Esophagus (tissue), 2 donors: ENCODE measurements at regions not wholly inside any gene's neighbourhood (a gene's known extent, or its start where the extent isn't known, plus 50 kb on each side); places are given as distances from the start of the nearest gene placed in this dataset.

Experiments
- H3K27ac ChIP-seq, 2 donors: one replicate each; pipeline ENCODE4 v1.5.1; 2013; ENCODE audit warnings: low read depth in 2 of 2, mild to moderate bottlenecking in 2 of 2, inconsistent platforms in 1 of 2, low read length in 1 of 2, moderate library complexity in 1 of 2
- H3K27me3 ChIP-seq, 2 donors: one replicate each; pipeline ENCODE4 v1.6.1; 2013; ENCODE audit warnings: low read length in 2 of 2, control low read depth in 1 of 2, mild to moderate bottlenecking in 1 of 2; ENCODE audit not compliant: insufficient read depth in 2 of 2, control insufficient read depth in 1 of 2
- H3K36me3 ChIP-seq, 2 donors: one replicate each; pipeline ENCODE4 v1.6.1; 2013; ENCODE audit warnings: low read length in 1 of 2; ENCODE audit not compliant: control insufficient read depth in 2 of 2, insufficient read depth in 2 of 2
- H3K4me1 ChIP-seq, 2 donors: one replicate each; pipeline ENCODE4 v1.6.1; 2013; ENCODE audit warnings: low read length in 1 of 2; ENCODE audit not compliant: control insufficient read depth in 2 of 2, insufficient read depth in 2 of 2
- H3K4me3 ChIP-seq, 2 donors: one replicate each; pipeline ENCODE4 v1.5.1; 2013; ENCODE audit warnings: low read length in 2 of 2, mild to moderate bottlenecking in 2 of 2, low read depth in 1 of 2, moderate library complexity in 1 of 2
- H3K9me3 ChIP-seq, 2 donors: one replicate each; pipeline ENCODE4 v1.6.1; 2013; ENCODE audit warnings: mild to moderate bottlenecking in 2 of 2, low read depth in 1 of 2, low read length in 1 of 2, moderate library complexity in 1 of 2; ENCODE audit not compliant: control insufficient read depth in 2 of 2, insufficient read depth in 1 of 2
- WGBS, 2 donors: extraction: QIAGEN DNeasy Blood & Tissue Kit; methylation state at CpG; one replicate each; pipeline ENCODE4 v1.1.7; 2013; 5-methylcytosine and 5-hydroxymethylcytosine counted together
- donor health status: healthy with polysubstance abuse.
- donor health status: Bipolar disorder and iron deficiency.

DNA sequence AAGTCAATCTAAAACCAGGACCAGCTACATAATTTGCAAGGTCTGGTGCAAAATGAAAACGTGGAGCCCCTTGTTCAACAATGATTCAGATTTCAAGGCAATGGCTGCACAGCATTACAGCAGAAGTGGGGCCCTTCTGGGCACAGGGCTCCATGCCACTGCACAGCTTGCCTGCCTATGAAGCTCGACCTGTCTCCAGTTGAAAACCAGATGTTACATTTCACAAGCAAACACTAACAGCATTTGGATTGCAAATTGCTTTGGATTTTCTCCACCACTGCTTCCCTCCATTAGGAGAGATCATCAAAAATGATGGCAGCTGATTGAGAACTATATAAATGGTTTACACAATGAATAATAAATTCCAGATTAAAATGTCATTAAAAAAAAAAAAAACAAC lies 551.4 kb upstream of the ZFHX3 start:
- no peak overlapping the region for H3K27ac ChIP-seq
- H3K27me3 ChIP-seq, result no peaks in the 10 kb centered on the region
- H3K9me3 ChIP-seq, result no peaks in the 10 kb centered on the region
- 34 to 45% methylated on average over 2 of the region's 2 CpGs for WGBS, 2 donors
- H3K4me3 ChIP-seq, result no peak overlapping the region
- H3K4me1 ChIP-seq, result no peaks in the 10 kb centered on the region
- H3K36me3 ChIP-seq, result no peaks in the 10 kb centered on the region

DNA sequence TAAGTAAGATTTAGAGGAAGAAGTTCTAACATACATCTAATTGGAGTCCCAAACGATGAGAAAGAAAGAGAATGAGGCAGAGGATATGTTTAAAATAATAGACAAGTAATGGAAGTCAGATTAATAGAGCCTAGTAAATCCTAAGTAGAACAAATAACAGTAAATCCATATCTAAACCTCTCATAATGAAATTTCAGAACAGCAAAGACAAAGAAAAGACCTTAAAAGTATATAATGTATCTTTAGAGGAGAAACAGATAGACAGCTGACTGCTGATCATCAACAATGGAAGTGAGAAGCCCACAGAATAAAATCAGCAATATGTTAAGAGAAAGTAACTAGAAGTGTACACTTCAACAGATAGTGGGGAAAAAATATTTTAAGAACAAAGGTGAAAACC lies 536.2 kb upstream of the ZFHX3 start:
- no peaks in the 10 kb centered on the region for H3K36me3 ChIP-seq

DNA sequence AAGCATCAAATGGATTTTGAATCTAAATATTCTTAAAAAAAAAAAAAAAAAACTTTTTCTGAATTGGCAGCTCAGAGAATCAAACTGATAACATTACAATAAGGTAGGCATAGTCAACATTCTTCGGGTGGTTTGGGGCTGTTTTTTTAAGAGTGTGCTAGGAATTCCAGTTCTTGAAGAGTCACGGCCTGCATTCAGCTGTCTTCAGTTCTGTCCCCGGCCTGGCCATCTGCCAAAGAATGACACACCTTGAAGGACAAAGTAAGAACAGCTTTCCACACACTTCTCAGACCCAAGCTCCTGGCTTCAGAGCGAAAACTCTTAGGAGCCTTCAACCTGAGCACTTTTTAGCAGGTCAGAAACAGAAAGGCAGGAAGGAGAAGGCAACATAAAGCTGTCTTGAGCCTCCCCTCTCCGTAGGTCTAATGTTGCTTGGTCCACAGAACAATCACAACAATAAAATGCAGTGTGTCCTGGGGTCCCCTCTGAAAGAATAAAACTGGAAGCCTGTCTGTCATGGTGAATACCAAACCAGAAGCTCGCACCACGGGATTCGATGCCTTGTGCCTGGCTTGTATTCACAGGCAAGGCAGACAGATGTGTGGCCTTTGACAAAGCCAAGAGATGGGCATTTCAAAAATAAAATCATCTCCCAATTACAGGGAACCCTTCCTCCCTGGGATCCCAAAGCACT lies 524.4 kb upstream of the ZFHX3 start:
- Histone ChIP-seq H3K4me1 (no peaks in the 10 kb centered on the region), H3K9me3 (no peaks in the 10 kb centered on the region), H3K4me3 (no peak overlapping the region), H3K27me3 (no peaks in the 10 kb centered on the region), H3K27ac (no peak overlapping the region), H3K36me3 (no peaks in the 10 kb centered on the region)
- 54 to 56% methylated on average over 8 of the region's 8 CpGs for WGBS, 2 donors

More for the DNA sequence above, 536.2 kb upstream of the ZFHX3 start:
- Histone ChIP-seq H3K4me1 (no peaks in the 10 kb centered on the region), H3K4me3 (no peak overlapping the region), H3K27me3 (no peaks in the 10 kb centered on the region), H3K27ac (no peak overlapping the region), H3K9me3 (no peaks in the 10 kb centered on the region)
- 81 to 84% methylated on average over 1 of the region's 1 CpG for WGBS, 2 donors

DNA sequence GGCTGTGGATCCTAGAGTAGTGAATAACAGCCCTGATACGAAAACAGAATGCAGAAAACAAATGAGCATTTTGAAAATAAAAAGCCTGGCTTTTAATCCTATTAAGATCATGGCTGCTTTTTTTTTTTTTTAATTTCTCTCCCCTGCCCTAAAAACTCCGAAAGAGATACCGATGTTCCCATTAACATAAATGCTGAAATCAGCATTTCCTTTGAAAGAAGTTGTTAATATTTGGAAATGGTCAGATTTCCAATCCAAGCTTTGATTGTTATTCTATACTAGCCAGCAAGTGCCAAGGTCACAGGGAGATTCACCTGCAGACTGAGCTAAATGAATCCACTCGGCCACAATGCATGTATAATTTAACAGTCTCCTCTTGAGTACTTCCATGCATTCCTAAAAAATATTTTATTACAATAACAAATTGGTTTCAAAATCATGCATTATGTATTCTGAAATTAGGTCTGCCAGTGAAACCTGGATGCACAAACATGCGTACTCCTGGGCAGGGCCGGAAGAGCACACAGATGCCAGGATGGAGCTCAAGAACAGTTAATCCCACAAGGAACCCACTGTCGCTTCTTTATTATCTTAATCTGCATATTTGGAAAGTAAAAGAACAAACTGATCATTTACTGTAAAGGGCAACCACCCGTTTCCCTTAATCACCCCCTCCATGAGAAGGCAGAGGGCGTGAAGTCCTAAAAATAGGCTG lies 521.5 kb upstream of the ZFHX3 start:
- Histone ChIP-seq H3K9me3 (no peaks in the 10 kb centered on the region), H3K27ac (no peak overlapping the region), H3K27me3 (no peaks in the 10 kb centered on the region), H3K36me3 (no peaks in the 10 kb centered on the region), H3K4me3 (no peak overlapping the region), H3K4me1 (no peaks in the 10 kb centered on the region)
- WGBS, 2 donors, result 72 to 74% methylated on average over 9 of the region's 9 CpGs

DNA sequence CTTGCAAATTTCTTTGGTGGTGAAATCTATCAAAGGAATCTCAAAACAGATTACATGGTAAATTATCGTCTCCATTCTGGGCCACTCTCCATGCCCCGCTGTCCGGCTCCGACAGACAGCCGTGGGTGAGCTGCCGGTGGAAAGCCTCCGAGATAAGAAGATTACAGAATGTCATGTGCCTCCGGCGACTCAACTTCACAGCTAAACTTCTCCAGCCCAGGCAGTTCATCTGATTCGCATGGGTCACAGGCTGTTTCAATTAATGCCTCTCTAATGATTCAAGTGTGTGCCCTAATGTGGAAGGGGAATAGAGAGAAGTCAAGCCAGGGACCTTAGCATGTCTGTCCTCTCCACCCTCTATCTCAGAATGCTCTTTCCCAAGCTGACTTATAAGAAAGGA lies 520.8 kb upstream of the ZFHX3 start:
- Histone ChIP-seq H3K27ac (no peak overlapping the region), H3K36me3 (no peaks in the 10 kb centered on the region), H3K9me3 (no peaks in the 10 kb centered on the region), H3K4me1 (no peaks in the 10 kb centered on the region), H3K27me3 (no peaks in the 10 kb centered on the region), H3K4me3 (no peak overlapping the region)
- 75 to 89% methylated on average over 10 of the region's 10 CpGs for WGBS, 2 donors

DNA sequence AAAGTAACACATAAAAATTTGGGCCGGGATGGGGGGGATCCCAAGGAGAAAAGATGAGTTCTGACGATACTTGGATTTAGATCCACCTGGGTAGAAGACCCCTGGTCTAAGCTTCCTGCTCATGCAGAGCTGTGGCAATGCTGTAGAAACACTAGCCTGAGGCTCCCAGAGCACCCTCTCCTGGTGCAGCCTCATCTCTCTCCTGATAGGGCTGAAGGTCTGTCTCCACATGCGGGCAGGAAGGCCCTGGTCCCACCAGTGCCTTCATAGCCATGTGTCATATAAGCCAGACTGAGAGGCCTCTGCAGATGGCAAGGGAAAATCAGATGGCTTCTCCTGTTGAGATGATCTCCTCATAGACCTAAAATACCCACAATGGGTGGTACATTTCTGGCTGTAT lies 518.0 kb upstream of the ZFHX3 start:
- no peaks in the 10 kb centered on the region for H3K27me3 ChIP-seq
- no peaks in the 10 kb centered on the region for H3K4me1 ChIP-seq
- H3K27ac ChIP-seq, result no peak overlapping the region
- no peaks in the 10 kb centered on the region for H3K9me3 ChIP-seq
- no peak overlapping the region for H3K4me3 ChIP-seq
- no peaks in the 10 kb centered on the region for H3K36me3 ChIP-seq
- 86 to 87% methylated on average over 3 of the region's 3 CpGs for WGBS, 2 donors

- no peaks in the 10 kb centered on the region for H3K4me1 ChIP-seq
- no peak overlapping the region for H3K27ac ChIP-seq
- H3K27me3 ChIP-seq, result no peaks in the 10 kb centered on the region
- H3K36me3 ChIP-seq, result no peaks in the 10 kb centered on the region
- H3K9me3 ChIP-seq, result no peaks in the 10 kb centered on the region
- 54% methylated on average over 7 of the region's 7 CpGs for WGBS, 2 donors
- no peak overlapping the region for H3K4me3 ChIP-seq
Measured at GRCh38 chr16:73565263-73565662, 517.3 kb upstream of the ZFHX3 start.

- H3K27ac ChIP-seq, result no peak overlapping the region
- no peaks in the 10 kb centered on the region for H3K9me3 ChIP-seq
- 90 to 91% methylated on average over 3 of the region's 3 CpGs for WGBS, 2 donors
- H3K36me3 ChIP-seq, result no peaks in the 10 kb centered on the region
- H3K27me3 ChIP-seq, result no peaks in the 10 kb centered on the region
- no peaks in the 10 kb centered on the region for H3K4me1 ChIP-seq
- H3K4me3 ChIP-seq, result no peak overlapping the region
Measured at GRCh38 chr16:73563709-73564108, 515.8 kb upstream of the ZFHX3 start.

- Histone ChIP-seq H3K4me1 (no peaks in the 10 kb centered on the region), H3K9me3 (no peaks in the 10 kb centered on the region), H3K27me3 (no peaks in the 10 kb centered on the region), H3K27ac (no peak overlapping the region), H3K4me3 (no peak overlapping the region), H3K36me3 (no peaks in the 10 kb centered on the region)
- WGBS, 2 donors, result 60 to 66% methylated on average over 7 of the region's 7 CpGs
Measured at GRCh38 chr16:73560497-73560896, 512.6 kb upstream of the ZFHX3 start.

DNA sequence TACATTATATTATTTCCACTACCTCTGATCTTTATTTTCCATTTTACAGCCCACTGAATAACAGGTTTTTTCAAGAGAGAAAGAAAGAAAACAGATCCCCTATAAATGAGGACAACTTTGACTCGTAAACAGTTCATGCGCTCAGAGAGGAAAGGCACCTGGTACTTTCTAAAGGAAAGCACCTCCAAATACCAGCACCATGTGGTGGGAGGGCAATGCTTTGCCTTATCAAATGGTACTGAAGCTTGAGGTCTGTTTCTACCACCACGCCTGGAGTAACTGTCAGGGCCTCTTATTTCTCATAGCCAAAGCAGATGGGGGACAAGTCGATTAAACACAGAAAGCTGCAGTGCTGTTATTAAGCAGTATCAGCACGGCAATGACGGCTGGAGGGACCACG lies 510.3 kb upstream of the ZFHX3 start:
- H3K4me1 ChIP-seq, result no peaks in the 10 kb centered on the region
- no peak overlapping the region for H3K4me3 ChIP-seq
- H3K27ac ChIP-seq, result no peak overlapping the region
- no peaks in the 10 kb centered on the region for H3K36me3 ChIP-seq
- WGBS, 2 donors, result 88 to 91% methylated on average over 7 of the region's 7 CpGs
- H3K27me3 ChIP-seq, result no peaks in the 10 kb centered on the region
- H3K9me3 ChIP-seq, result no peaks in the 10 kb centered on the region
